SU-DHL-6 (cell line): ENCODE measurements at regions not wholly inside any gene's neighbourhood (a gene's known extent, or its start where the extent isn't known, plus 50 kb on each side); places are given as distances from the start of the nearest gene placed in this dataset.

Experiments used
- CTCF ChIP-seq: fragments of 200-600 bp; sonication (generic); IDR thresholded peaks from one replicate; pipeline ENCODE4 v1.5.1; 2017; ENCODE audit warnings: antibody characterized with exemption, mild to moderate bottlenecking, low read length, moderate library complexity; ENCODE audit not compliant: insufficient read depth, poor library complexity, severe bottlenecking
- EZH2phosphoT487 ChIP-seq: fragments of 200-600 bp; sonication (generic), shearing (Covaris generic); conservative IDR thresholded peaks from 2 replicates; pipeline ENCODE4 v1.6.1; 2018; ENCODE audit warnings: mild to moderate bottlenecking, antibody characterized with exemption, low read length, moderate library complexity, mixed read lengths

GRCh38 chr9:106798016-106798799 is 64.8 kb upstream of the ZNF462 start:
- TF ChIP-seq CTCF, result no peak
- TF ChIP-seq EZH2phosphoT487, result no peak
